GM18909 (cell line): ENCODE measurements at regions not wholly inside any gene's neighbourhood (a gene's known extent, or its start where the extent isn't known, plus 50 kb on each side); places are given as distances from the start of the nearest gene placed in this dataset.

Experiments used
- ATAC-seq: cut with Tn5 transposase; IDR thresholded peaks from one replicate; pipeline ENCODE4 v1.9.1; 2021; ENCODE audit warnings: mild to moderate bottlenecking; ENCODE audit not compliant: unreplicated experiment, poor library complexity

- no peak for ATAC-seq
Observed at GRCh38 chr5:74957029-74957784, 91.0 kb upstream of the FAM169A start.

DNA sequence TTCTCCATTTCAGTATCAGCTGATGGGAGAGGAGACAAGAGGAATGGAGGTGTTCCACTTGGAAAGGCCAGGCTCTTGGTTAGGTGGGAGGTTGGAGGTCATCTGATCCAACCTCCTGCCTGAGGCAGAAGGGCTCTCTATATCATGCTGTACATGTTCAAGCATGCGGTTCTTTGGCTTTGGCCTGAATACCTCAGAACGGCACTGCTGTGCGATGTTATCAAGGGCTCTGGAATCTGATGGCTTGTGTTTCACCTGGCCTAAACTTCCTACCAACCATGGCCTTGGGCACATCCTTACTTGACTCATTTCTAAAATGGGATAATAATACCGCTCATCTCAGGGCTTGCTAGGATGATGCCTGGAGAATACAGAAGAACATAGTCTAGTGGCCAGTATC is 90.1 kb upstream of the FAM169A start:
- ATAC-seq, result no peak

DNA sequence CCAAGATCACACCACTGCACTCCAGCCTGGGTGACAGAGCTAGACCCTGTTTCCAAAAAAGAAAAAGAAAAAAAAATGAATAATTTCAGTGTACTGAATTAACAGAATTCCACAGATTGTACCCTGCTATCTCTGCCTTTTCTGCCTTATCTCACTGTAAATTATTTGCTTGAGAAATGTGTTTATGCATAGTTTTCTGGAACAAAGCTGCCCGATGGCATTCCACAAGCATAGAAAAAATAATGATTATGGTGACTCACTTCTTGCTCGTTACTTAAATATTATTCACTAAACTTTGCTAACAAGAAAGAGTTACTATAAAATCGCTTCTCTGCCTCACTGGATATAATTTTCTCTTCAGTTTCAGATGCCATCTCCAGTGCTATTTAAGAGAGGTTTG is 88.7 kb upstream of the FAM169A start:
- no peak for ATAC-seq

DNA sequence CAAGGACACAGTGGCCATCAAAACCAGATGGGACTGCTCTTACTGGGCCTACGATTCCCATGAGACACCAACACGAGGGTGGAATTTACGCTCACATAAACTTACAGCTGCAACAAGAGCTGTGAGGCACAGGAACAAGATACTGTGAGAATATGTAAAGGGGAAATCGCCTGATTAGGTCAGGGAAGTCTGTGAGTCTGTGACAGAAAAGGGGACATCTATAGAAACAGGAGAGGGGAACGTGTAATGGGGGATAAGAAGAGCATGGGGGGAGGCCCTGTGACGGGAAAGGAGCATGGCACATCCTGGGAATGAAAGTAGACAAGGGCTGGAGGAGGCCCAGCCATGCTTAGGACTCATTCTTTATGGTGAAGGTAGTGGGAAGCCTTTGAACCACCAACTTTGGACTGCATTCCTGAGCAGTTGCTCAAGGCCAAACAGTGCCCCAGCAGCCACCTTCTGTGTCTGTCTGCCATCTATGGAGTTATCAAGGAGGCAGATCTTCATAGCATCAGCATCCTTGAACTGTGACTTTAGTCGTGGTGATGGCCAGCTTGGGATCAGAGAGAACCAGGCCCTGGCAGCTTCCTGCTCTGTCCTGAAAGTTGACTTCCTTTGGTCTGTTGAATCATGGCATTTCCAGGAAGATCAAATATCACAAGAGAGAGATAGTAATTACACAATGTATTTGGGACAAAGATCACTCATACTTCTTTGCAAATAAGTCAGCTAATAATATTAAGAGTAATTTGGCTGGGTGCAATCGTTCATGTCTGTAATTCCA is 87.9 kb upstream of the FAM169A start:
- no peak for ATAC-seq

- no peak for ATAC-seq
Observed at GRCh38 chr5:74953554-74953936, 87.4 kb upstream of the FAM169A start.

- no peak for ATAC-seq
Observed at GRCh38 chr5:74952406-74952805, 86.2 kb upstream of the FAM169A start.

DNA sequence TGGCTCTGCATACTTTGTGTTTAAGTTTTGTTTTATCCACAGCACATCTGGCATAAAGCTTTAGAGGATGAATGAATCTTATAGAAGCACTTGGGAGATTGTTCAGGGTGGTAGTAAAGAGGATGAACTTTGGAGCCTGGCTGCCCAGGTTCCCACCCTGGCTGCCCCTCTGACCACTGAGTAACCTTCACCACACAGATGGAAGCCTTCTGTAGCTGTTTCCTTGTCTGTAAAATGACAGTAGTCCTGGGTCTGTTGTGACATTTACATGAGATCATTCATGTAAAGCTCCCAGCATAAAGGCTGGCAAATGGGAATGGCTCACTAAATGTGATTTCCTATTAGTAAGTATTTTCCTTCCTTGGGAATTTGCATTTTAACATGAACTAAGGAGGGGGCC is 85.7 kb upstream of the FAM169A start:
- ATAC-seq, result no peak

DNA sequence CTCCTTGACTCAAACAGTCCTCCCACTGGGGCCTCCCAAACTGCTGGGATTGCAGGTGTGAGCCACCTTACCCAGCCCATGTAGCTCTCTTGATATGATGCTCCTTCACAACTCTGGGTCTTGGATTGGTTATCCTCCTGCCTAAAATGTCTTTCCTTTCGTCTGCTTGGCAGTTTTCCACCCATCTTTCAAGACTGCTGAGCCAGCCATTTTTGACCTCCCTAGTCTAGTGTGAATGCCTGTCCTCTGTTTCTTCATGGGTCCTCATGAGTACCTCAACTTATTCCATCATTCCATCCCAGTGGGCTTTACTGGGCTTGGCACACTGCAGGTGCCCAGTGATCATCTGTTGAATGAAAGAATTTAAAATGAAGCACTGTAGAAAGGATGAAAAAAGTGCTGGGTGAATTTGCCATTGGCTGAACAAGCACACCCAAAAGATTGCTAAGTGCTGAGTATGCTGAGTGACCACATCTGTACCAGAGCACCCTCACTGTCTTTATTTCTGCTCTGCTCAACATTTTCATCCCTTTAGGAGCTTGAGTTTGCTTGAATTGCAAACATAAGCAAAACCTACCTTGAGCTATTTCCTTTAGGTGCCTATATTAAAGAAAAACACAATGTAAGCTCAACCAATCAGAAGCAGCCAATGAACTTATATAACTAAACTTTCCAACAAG is 84.8 kb upstream of the FAM169A start:
- no peak for ATAC-seq

DNA sequence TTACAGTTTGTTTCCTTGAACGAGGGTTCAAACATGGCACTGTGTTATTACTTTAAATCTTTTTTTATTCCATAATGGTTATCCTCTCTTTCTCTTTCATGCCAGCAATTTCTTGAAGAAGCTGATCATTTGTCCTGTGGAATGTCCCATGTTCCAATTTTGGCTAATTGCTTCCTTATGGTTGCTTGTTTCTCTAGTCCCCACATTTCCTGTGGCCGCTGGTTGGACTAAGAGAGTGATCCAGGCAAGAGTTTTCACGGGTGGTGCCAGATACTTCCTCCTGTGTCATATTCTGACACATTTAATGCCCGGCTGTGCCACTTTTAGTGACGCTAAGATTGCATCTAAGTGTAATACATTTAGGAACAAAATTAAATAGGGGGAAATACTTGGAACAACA is 83.8 kb upstream of the FAM169A start:
- ATAC-seq, result no peak

DNA sequence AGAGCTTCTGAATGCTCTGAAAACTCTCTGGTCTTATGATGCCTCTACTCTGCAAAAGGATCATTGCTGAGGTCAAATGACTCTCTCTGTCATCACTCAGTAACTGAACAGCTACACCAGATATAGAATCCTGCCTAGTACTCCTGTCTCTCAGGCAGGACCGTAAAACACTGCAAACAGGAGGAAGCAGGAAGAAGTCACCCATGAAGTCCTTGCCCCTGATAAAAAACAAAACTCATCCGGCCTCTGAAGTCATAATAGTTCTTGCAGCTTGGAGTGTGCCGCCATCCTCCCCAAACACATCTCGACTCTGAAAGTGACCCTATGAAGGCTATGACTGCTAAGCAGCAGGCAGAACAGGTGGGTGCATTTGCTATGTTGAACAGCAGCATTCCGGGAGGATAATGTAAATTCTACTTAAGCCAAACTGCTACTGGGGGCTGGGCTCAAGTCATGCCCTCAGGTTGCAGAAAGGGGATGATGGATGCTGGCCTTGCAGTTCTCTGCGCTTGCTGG is 81.9 kb upstream of the FAM169A start:
- ATAC-seq, result no peak

DNA sequence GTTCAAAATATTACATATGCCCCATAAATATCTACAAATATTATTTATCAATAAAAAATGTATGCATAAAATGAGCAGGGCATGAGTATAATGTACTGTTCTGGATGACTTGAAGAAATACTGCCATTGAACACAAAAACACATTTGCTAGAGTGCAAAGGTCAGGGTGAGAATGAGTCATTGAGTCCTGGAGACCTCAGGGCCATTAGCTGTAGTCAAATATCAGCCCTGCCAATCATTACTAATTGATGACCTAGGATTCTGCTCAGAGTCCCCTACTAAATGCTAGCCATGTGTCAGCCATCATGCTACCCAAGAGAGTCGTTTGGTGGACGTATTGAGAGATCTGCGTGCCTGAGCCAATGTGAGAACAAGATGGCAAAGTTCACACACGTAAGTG is 80.3 kb upstream of the FAM169A start:
- no peak for ATAC-seq

DNA sequence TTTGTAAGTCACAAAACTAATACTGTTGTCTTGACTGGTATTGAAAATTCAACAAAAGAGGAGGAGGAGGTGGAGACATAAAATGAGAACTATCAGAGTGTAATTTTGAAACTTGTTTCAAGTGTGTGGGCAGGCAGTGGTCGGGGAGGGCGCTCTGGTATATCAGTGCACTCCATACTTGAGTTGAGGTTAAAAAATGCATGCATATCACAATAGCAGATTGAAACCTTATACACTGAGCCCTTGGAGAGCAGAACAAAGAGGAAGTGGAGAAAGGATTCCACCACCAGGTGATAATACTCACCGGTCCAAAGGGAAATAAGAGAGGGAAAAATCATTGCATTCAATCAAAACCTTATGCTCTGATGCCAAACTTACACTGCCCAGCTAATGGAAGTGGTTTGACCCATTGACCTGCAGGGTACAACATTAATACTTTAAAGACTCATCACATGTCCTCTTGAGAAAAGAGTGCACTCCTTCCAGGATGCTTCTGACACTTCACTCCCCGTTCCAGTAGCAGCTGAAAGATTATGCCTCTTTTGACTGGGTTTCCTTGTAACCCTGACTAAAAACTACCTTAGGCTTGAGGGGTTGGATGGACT is 79.5 kb upstream of the FAM169A start:
- peak; percentile 69 for ATAC-seq

DNA sequence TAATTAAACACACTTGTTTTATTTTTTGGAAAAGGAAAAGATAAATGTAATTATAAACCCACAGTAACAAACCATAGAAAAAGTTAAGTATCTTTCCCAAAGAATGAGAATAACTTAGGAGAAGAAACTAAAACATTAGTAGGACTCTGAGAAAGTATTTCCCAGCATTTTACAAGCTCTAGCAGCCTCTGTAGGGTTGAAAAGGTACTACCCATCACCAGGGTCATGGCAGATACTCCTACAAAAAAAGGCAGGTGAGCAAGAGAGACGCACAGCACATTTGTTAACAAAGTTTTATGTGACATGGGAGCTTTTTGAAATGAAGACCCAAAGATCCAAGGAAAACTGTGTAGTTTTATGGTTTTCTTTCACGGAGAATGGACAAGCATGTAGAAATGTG is 77.7 kb upstream of the FAM169A start:
- no peak for ATAC-seq

DNA sequence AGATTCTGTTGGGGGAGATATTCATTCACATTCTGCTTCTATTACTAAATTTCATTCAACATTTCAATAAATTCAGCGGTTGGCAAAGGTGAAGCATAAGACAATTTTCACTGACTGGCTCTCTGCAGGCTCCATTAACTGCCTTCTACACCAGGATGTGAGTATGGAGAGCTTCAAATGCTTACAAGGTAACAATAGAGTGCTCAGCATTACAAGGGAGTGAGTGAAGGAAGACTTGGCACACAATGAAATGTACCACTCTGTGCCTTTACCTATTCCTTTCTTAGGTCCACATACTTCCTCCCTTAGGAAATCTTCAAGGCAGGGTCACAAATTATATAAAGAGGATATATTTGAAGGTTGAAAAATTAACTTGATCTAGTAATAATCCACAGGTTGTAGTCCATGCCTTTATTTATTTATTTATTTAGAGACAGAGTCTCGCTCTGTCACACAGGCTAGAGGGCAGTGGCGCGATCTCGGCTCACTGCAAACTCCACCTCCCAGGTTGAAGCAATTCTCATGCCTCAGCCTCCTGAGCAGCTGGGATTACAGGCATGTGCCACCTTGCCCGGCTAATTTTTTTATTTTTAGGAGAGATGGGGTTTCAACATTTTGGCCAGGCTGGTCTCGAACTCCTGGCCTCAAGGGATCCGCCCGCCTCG is 76.6 kb upstream of the FAM169A start:
- no peak for ATAC-seq

DNA sequence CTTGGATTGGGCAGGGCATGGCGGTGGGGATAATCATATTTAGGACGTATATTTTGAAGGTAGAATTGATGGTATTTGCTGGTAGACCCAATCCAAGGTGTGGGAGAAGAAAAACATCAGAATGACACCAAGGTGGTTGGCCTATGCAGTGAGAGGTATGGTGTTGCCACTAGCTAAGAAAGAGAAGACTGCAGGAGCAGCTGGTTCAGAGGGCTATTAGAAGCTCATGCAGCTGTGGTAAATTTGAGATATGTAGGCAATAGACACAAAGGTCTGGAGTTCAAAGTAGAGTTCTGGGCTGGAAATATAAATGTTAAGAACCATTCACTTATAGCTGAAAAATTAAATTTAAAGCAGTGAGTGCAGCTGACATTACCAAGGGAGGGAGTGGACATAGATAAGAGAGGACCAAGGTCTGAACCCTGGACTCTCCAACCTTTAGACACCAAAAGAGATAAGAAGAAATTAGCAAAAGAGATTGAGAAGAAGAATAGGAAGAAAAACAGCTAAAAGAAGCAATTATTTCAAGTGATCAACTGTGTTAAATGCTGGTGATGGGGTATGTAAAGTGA is 74.7 kb upstream of the FAM169A start:
- ATAC-seq, result no peak

DNA sequence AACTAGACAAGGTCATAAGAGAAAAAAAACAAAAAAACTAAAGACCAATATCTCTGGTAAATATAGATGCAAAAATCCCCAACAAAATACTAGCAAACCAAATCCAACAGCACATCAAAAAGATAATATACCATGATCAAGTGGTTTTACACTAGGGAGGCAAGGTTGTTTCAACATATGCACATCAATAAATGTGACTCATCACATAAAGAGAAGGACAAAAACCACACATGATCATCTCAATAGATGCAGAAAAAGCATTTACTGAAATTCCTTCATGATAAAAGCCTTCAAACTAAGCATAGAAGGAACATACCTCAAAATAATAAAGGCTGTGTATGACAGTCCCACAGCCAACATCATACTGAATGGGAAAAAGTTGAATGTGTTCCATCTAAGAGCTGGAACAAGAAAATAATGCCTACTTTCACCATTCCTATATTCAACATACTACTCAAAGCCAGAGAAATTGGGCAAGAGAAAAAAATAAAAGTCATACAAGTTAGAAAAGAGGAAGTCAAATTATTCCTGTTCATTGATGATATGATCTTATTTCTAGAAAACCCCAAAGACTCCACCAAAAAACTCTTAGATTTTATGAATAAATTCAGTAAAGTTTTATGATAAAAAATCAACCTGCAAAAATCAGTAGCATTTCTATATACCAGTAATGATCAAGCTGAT is 72.2 kb upstream of the FAM169A start:
- no peak for ATAC-seq

DNA sequence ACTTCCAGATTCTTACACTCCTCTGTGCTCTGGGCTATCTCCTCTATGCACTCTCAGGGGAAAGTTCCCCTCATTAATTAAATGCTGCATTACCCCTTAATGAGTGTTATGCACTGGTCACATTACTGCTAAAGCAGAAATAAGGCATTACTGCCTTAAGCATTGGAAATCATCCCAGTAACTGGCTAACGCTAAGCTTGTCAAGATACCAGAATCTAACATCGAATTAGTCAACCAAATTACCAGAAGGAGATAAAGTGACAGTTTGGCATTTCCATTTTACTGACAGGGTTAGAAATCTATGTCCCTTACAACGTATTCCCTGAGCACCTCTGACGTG is 69.5 kb upstream of the FAM169A start:
- ATAC-seq, result no peak

GRCh38 chr5:74934949-74935751 is 69.0 kb upstream of the FAM169A start:
- no peak for ATAC-seq

DNA sequence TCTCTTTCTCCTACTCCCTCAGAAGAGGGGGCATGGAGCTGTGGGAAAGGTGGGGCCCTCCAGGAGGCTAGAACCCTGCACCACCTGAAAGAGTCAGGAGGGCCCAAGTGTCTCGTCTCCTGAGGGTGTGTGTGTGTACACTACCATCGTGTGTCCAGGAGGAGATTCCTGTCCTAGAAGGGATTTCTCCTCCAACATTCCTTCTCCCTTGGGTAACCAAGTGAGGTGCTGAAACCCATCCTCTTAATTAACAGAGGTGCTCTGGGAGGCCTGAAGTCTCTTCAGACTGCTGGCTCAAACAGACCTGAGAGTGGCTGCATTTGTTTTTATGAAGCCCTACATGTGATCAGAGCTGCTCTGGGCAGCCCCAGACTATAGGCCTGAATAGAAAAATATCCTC is 61.1 kb upstream of the FAM169A start:
- no peak for ATAC-seq
